ENCODE measurements at regions not wholly inside any gene's neighbourhood (a gene's known extent, or its start where the extent isn't known, plus 50 kb on each side); places are given as distances from the start of the nearest gene placed in this dataset.

DNA sequence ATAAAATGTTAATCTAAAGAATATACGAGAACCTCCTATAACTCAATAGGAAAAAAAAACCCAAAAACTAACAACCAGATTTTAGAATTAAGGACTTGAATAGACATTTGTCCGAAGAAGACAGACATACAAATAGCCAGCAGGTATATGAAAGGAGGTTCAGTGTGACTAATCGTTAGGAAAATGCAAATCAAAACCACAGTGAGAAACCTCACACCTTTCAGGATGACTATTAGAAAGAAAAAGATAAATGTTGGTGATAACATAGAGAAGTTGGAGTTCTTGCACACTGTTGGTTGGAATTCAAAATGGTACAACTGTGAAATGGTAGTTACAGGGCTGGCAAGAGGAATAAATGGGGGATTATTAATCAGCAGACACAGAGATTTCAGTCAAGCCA is 339.0 kb downstream of the TMEM114 start:
- ChIA-PET CTCF (no interaction called here), POLR2A (no interaction called here)
- TF ChIP-seq, protein P1, sequence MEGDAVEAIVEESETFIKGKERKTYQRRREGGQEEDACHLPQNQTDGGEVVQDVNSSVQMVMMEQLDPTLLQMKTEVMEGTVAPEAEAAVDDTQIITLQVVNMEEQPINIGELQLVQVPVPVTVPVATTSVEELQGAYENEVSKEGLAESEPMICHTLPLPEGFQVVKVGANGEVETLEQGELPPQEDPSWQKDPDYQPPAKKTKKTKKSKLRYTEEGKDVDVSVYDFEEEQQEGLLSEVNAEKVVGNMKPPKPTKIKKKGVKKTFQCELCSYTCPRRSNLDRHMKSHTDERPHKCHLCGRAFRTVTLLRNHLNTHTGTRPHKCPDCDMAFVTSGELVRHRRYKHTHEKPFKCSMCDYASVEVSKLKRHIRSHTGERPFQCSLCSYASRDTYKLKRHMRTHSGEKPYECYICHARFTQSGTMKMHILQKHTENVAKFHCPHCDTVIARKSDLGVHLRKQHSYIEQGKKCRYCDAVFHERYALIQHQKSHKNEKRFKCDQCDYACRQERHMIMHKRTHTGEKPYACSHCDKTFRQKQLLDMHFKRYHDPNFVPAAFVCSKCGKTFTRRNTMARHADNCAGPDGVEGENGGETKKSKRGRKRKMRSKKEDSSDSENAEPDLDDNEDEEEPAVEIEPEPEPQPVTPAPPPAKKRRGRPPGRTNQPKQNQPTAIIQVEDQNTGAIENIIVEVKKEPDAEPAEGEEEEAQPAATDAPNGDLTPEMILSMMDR (IDR thresholded peaks at IDR 0.05; ENCODE audit: insufficient read depth, low read depth, low read length) = no peak
- H3K36me3 ChIP-seq (ENCODE audit: control insufficient read depth, insufficient read depth, low read length) = no peaks in the 10 kb centered on the region
- H3K27me3 ChIP-seq (ENCODE audit: control insufficient read depth, insufficient read depth, low read length) = no peaks in the 10 kb centered on the region
- no peak overlapping the region for H3K4me3 ChIP-seq (ENCODE audit: low read depth, low read length)
- no peak for DNase-seq (ENCODE audit: low read depth)

DNA sequence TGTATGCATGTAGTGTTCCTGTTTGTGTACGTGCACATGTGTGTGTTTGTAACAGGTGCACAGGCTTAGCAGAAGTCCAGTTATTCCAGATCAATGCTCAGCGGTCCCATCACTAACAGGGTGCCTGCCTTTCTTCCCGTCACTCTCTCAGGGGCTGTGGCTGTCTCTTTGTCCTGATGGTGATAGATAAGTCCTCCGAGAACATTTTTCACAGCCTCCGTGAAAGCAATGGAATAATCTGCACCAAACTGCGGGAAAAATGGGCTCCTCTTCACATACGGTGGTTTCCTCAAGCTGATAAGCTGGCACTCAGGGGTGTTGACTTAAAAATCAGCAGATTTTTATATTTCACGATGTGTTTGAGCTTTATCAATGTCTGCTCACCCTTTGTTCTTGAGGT is 342.3 kb downstream of the TMEM114 start:
- Histone ChIP-seq H3K36me3 (ENCODE audit: control insufficient read depth, insufficient read depth, low read length) (no peaks in the 10 kb centered on the region), H3K27me3 (ENCODE audit: control insufficient read depth, insufficient read depth, low read length) (no peaks in the 10 kb centered on the region), H3K4me3 (ENCODE audit: low read depth, low read length) (no peak overlapping the region)
- ChIA-PET POLR2A (no interaction called here), CTCF (no interaction called here)
- DNase-seq (ENCODE audit: low read depth) = no peak
- TF ChIP-seq, protein P1 (IDR thresholded peaks at IDR 0.05; ENCODE audit: insufficient read depth, low read depth, low read length) = no peak

DNA sequence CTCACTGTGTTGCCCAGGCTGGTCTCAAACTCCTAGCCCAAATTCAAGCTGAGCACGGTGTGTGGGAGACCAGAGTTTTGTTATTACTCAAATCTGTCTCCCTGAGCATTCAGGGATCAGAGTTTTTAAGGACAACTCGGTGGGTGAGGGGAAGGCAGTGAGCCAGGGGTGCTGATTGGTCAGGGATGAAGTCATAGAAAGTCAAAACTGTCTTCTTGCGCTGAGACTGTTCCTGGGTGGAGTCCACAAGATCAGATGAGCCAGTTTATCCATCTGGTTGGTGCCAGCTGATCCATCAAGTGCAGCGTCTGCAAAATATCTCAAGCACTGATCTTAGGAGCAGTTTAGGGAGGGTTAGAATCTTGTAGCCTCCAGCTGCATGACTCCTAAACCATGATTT is 346.3 kb downstream of the TMEM114 start:
- H3K36me3 ChIP-seq (ENCODE audit: control insufficient read depth, insufficient read depth, low read length) = no peaks in the 10 kb centered on the region
- TF ChIP-seq, protein P1 (IDR thresholded peaks at IDR 0.05; ENCODE audit: insufficient read depth, low read depth, low read length) = no peak
- H3K27me3 ChIP-seq (ENCODE audit: control insufficient read depth, insufficient read depth, low read length) = no peaks in the 10 kb centered on the region
- ChIA-PET CTCF (no interaction called here), POLR2A (no interaction called here)
- no peak overlapping the region for H3K4me3 ChIP-seq (ENCODE audit: low read depth, low read length)
- DNase-seq (ENCODE audit: low read depth) = no peak

DNA sequence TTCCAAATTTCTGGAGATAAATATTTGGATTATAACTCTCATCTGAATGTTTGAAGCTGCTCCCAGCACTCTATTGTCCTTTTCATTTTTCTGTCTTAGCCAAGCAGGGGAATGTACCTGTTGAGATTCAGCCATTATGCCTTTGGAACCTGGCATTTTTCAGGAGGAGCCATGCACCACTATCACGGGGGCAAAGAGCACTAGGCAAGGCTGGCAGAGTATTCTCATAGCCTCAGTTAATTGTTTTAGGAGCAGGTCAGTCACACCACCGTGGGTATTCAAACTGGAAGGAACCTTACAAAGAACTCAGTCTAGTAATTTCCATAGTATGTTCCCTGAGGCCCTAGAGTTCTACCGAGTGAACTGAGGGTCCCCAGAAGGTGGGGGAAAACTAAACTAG is 348.9 kb downstream of the TMEM114 start:
- no peak overlapping the region for H3K4me3 ChIP-seq (ENCODE audit: low read depth, low read length)
- CTCF ChIA-PET = no interaction called here
- H3K27me3 ChIP-seq (ENCODE audit: control insufficient read depth, insufficient read depth, low read length) = no peaks in the 10 kb centered on the region
- POLR2A ChIA-PET = no interaction called here
- no peaks in the 10 kb centered on the region for H3K36me3 ChIP-seq (ENCODE audit: control insufficient read depth, insufficient read depth, low read length)
- DNase-seq (ENCODE audit: low read depth) = no peak
- TF ChIP-seq, protein P1 (IDR thresholded peaks at IDR 0.05; ENCODE audit: insufficient read depth, low read depth, low read length) = no peak

DNA sequence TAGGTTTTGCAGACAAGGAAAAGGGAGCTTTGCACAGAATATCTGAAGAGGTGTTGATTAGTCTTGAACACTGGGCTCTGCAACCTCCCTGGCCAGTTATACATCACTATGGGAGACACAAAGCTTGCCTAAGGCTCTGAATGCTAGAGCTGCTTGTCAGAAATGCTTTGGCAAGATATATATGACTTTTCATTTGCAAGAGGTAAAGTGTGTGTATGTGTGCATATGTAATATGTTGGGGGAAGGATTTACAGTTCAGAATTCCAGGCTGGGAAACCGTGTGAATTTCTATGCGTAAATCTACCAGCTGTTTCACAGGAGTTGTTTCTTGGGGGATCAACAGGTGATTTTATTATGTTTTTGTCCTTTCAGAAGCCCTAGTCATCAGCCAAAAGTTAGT is 350.9 kb downstream of the TMEM114 start:
- Histone ChIP-seq H3K4me3 (ENCODE audit: low read depth, low read length) (no peak overlapping the region), H3K36me3 (ENCODE audit: control insufficient read depth, insufficient read depth, low read length) (no peaks in the 10 kb centered on the region), H3K27me3 (ENCODE audit: control insufficient read depth, insufficient read depth, low read length) (no peaks in the 10 kb centered on the region)
- no peak for DNase-seq (ENCODE audit: low read depth)
- POLR2A ChIA-PET = no interaction called here
- CTCF ChIA-PET = interaction anchor here (1.3 kb wide), 1 partner anchor 12 kb away, joined by 4 read pairs; no protein-coding TSS in a partner anchor
- TF ChIP-seq, protein P1 (IDR thresholded peaks at IDR 0.05; ENCODE audit: insufficient read depth, low read depth, low read length) = no peak
